AG04450 (cell line): ENCODE measurements at regions not wholly inside any gene's neighbourhood (a gene's known extent, or its start where the extent isn't known, plus 50 kb on each side); places are given as distances from the start of the nearest gene placed in this dataset.

Source experiments
- CTCF ChIA-PET: fragments of 300-600, 350-600 bp; formaldehyde crosslinking; extraction: SDS; loops from one replicate; lab custom pipeline; 2022; ENCODE audit warnings: antibody characterized with exemption, inconsistent platforms; lab: Charles Lee
- POLR2A ChIA-PET: fragments of 350-600 bp; formaldehyde crosslinking; extraction: SDS; loops from one replicate; lab custom pipeline; 2021; ENCODE audit warnings: antibody characterized with exemption, inconsistent platforms; lab: Yijun Ruan, JAX
- DNase-seq: peaks from one replicate; pipeline ENCODE4 v3.0.0-alpha.2; 2011; ENCODE audit warnings: low read depth, low spot score
- H3K27ac ChIP-seq: one replicate; pipeline ENCODE4 v1.5.1; 2012; ENCODE audit warnings: low read depth, low read length, control low read depth
- H3K27me3 ChIP-seq: one replicate; pipeline ENCODE4 v1.6.0; 2012; ENCODE audit warnings: low read length; ENCODE audit not compliant: control insufficient read depth, insufficient read depth
- H3K4me3 ChIP-seq: 2 replicates; pipeline ENCODE4 v1.5.1; 2011; ENCODE audit warnings: mild to moderate bottlenecking, low read depth, low read length, control low read depth
- H3K9me3 ChIP-seq: 2 replicates; pipeline ENCODE4 v1.5.1; 2012; ENCODE audit warnings: low read length; ENCODE audit not compliant: control insufficient read depth, insufficient read depth
- TF ChIP-seq, protein P1 (sequence below): IDR thresholded peaks from 2 replicates; pipeline ENCODE4 v1.5.1; 2011; ENCODE audit warnings: low read depth, low read length, control low read depth, inconsistent platforms

DNA sequence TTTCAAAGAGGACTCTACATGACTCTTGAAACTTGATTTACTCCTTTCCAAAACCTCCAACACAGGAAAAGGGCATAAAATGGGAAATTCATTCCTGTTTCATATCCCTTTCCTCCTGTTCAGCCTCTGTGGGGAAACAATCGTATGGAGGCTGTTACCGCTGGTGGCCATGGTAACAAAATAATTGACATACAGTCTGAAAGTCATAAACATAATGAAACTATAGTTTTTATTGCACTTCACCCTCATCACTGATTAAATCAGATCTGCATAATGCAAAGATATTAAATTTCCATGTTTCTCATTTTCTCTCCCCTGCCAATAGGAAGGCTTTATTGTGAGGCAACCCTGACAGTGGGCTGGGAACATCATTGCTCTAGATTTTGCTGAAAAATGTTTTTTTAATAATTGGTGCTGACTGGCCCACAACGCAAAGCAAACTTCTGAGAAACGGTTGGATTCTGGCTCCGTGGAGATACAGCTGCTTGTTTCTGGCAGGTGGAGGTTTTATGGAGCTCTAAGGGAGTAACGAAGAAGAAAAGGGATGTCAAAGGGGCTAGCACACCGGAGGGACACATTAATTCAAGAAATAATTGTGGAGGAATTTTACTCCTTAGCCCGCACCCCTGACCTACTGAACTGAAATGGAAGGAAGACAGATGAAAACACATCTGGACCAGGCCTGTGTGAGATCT, 154.2 kb upstream of the SHISA6 start:
- no peak overlapping the region for H3K4me3 ChIP-seq
- TF ChIP-seq, protein P1, sequence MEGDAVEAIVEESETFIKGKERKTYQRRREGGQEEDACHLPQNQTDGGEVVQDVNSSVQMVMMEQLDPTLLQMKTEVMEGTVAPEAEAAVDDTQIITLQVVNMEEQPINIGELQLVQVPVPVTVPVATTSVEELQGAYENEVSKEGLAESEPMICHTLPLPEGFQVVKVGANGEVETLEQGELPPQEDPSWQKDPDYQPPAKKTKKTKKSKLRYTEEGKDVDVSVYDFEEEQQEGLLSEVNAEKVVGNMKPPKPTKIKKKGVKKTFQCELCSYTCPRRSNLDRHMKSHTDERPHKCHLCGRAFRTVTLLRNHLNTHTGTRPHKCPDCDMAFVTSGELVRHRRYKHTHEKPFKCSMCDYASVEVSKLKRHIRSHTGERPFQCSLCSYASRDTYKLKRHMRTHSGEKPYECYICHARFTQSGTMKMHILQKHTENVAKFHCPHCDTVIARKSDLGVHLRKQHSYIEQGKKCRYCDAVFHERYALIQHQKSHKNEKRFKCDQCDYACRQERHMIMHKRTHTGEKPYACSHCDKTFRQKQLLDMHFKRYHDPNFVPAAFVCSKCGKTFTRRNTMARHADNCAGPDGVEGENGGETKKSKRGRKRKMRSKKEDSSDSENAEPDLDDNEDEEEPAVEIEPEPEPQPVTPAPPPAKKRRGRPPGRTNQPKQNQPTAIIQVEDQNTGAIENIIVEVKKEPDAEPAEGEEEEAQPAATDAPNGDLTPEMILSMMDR: no peak
- no peak overlapping the region for H3K27ac ChIP-seq
- peaks cover 25% of the 10 kb centered on the region for H3K9me3 ChIP-seq
- CTCF ChIA-PET: no interaction called here
- POLR2A ChIA-PET: no interaction called here
- no peak for DNase-seq
- H3K27me3 ChIP-seq: no peaks in the 10 kb centered on the region

- DNase-seq: no peak
- H3K27ac ChIP-seq: no peak overlapping the region
- POLR2A ChIA-PET: no interaction called here
- H3K27me3 ChIP-seq: no peaks in the 10 kb centered on the region
- H3K9me3 ChIP-seq: peaks cover 11% of the 10 kb centered on the region; the same call in 1 of the 2 replicates
- H3K4me3 ChIP-seq: no peak overlapping the region
- CTCF ChIA-PET: no interaction called here
- TF ChIP-seq, protein P1: no peak
Observed at GRCh38 chr17:11082559-11082958, 158.5 kb upstream of the SHISA6 start.

GRCh38 chr17:11081342-11081741, 159.7 kb upstream of the SHISA6 start:
- DNase-seq: no peak
- ChIA-PET CTCF (no interaction called here), POLR2A (no interaction called here)
- TF ChIP-seq, protein P1: no peak
- Histone ChIP-seq H3K27me3 (no peaks in the 10 kb centered on the region), H3K9me3 (peaks cover 16% of the 10 kb centered on the region), H3K27ac (no peak overlapping the region), H3K4me3 (no peak overlapping the region)

GRCh38 chr17:11077673-11078072, 163.3 kb upstream of the SHISA6 start:
- H3K27me3 ChIP-seq: no peaks in the 10 kb centered on the region
- POLR2A ChIA-PET: no interaction called here
- TF ChIP-seq, protein P1: no peak
- peaks cover 29% of the 10 kb centered on the region for H3K9me3 ChIP-seq
- CTCF ChIA-PET: no interaction called here
- no peak overlapping the region for H3K4me3 ChIP-seq
- no peak for DNase-seq
- H3K27ac ChIP-seq: no peak overlapping the region

DNA sequence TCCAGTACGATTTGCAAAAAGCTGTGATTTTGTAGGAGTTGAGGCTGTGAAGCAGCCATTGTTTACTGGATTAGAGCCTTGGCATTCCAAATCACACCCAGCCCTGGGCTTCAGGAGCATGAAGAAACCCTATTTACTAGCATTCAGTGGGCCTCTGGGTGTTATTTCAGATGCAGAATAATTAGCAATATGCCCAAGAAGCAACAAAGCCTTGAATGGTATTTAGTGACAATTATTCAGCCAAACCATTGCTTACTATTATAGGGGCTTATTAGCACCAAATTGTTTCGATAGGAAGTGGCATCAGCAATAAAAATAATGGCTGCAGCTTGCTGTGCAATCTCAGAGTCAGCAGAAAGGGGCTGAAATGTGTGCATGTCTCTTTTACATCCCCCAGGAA, 166.6 kb upstream of the SHISA6 start:
- TF ChIP-seq, protein P1: no peak
- Histone ChIP-seq H3K27ac (peak overlapping the region; percentile 31), H3K9me3 (peaks cover 35% of the 10 kb centered on the region), H3K4me3 (no peak overlapping the region), H3K27me3 (no peaks in the 10 kb centered on the region)
- no peak for DNase-seq
- CTCF ChIA-PET: no interaction called here
- POLR2A ChIA-PET: no interaction called here
